ENCODE measurements at regions not wholly inside any gene's neighbourhood (a gene's known extent, or its start where the extent isn't known, plus 50 kb on each side); places are given as distances from the start of the nearest gene placed in this dataset.

DNA sequence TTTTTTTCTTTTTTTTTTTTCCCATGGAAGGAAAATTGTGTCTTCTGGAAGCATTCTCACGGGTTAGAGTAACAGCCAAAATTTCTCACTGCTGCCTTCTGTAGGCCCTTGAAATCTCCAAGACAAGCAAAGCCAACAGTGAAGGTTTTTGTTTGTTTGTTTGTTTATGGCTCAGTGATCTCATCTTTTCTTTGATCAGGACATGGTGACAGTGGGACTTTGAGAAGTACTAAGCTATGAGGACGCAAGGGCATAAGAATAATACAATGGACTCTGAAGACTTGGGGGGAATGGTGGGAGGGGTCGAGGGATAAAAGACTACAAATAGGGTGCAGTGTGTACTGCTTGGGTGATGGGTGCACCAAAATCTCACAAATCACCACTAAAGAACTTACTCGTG, 419.4 kb downstream of the PTPRC start:
- 90% methylated on average over 4 of the region's 4 CpGs for WGBS

GRCh38 chr1:199064971-199065370, 426.1 kb downstream of the PTPRC start:
- H3K27me3 ChIP-seq, result no peaks in the 10 kb centered on the region
- 97% methylated on average over 1 of the region's 1 CpG for WGBS

More for the DNA sequence above, 419.4 kb downstream of the PTPRC start:
- intact Hi-C loops (cut with DNase I), result no loop called here
- H3K4me1 ChIP-seq, result no peaks in the 10 kb centered on the region
- TF ChIP-seq CTCF (IDR thresholded peaks at IDR 0.05) (no peak), POLR2AphosphoS5 (IDR thresholded peaks at IDR 0.05) (no peak), POLR2A (IDR thresholded peaks at IDR 0.05; ENCODE audit: low read depth) (no peak), EP300 (IDR thresholded peaks at IDR 0.05) (no peak)
- no peak overlapping the region for H3K27ac ChIP-seq (replicated peaks in 1 of 4)
- H3K4me3 ChIP-seq, result no peak overlapping the region
- DNase-seq (ENCODE audit: extremely low spot score), result no peak
- H3K36me3 ChIP-seq, result no peaks in the 10 kb centered on the region
- no peaks in the 10 kb centered on the region for H3K9me3 ChIP-seq
- no peaks in the 10 kb centered on the region for H3K27me3 ChIP-seq

GRCh38 chr1:199067483-199067882, 428.6 kb downstream of the PTPRC start:
- H3K27ac ChIP-seq (replicated peaks in 1 of 4), result no peak overlapping the region
- H3K4me3 ChIP-seq, result no peak overlapping the region
- peaks cover 0 to 9% (median 2%) of the 10 kb centered on the region in 4 donors for H3K4me1 ChIP-seq
- intact Hi-C loops (cut with DNase I), result no loop called here
- H3K27me3 ChIP-seq, result no peaks in the 10 kb centered on the region
- no peaks in the 10 kb centered on the region for H3K9me3 ChIP-seq
- no peak for DNase-seq (ENCODE audit: extremely low spot score)
- WGBS, result 64% methylated on average over 2 of the region's 2 CpGs
- TF ChIP-seq EP300 (IDR thresholded peaks at IDR 0.05) (no peak), POLR2AphosphoS5 (IDR thresholded peaks at IDR 0.05) (no peak), POLR2A (IDR thresholded peaks at IDR 0.05; ENCODE audit: low read depth) (no peak)
- H3K36me3 ChIP-seq, result no peaks in the 10 kb centered on the region

More at GRCh38 chr1:199064971-199065370, 426.1 kb downstream of the PTPRC start:
- H3K4me1 ChIP-seq, result peaks cover 0 to 9% (median 2%) of the 10 kb centered on the region in 4 donors
- DNase-seq (ENCODE audit: extremely low spot score), result no peak
- no peak overlapping the region for H3K4me3 ChIP-seq
- H3K36me3 ChIP-seq, result no peaks in the 10 kb centered on the region
- TF ChIP-seq CTCF (IDR thresholded peaks at IDR 0.05) (no peak), EP300 (IDR thresholded peaks at IDR 0.05) (no peak), POLR2A (IDR thresholded peaks at IDR 0.05; ENCODE audit: low read depth) (no peak), POLR2AphosphoS5 (IDR thresholded peaks at IDR 0.05) (no peak)
- no peaks in the 10 kb centered on the region for H3K9me3 ChIP-seq
- no peak overlapping the region for H3K27ac ChIP-seq (replicated peaks in 1 of 4)
- intact Hi-C loops (cut with DNase I), result no loop called here

- no peaks in the 10 kb centered on the region for H3K27me3 ChIP-seq
- no peak overlapping the region for H3K27ac ChIP-seq (replicated peaks in 1 of 4)
- H3K36me3 ChIP-seq, result no peaks in the 10 kb centered on the region
- H3K9me3 ChIP-seq, result no peaks in the 10 kb centered on the region
- DNase-seq (ENCODE audit: extremely low spot score), result no peak
- peaks cover 0 to 3% (median 2%) of the 10 kb centered on the region in 4 donors for H3K4me1 ChIP-seq
- H3K4me3 ChIP-seq, result no peak overlapping the region
- TF ChIP-seq POLR2A (IDR thresholded peaks at IDR 0.05; ENCODE audit: low read depth), result no peak
- no peak for TF ChIP-seq POLR2AphosphoS5 (IDR thresholded peaks at IDR 0.05)
- no peak for TF ChIP-seq EP300 (IDR thresholded peaks at IDR 0.05)
- TF ChIP-seq CTCF (IDR thresholded peaks at IDR 0.05), result no peak
- 98% methylated on average over 2 of the region's 2 CpGs for WGBS
- intact Hi-C loops (cut with DNase I), result no loop called here
These were observed 432.2 kb downstream of the PTPRC start for GRCh38 chr1:199071080-199071479.

GRCh38 chr1:199073166-199073565, 434.3 kb downstream of the PTPRC start:
- TF ChIP-seq EP300 (IDR thresholded peaks at IDR 0.05), result no peak
- TF ChIP-seq POLR2AphosphoS5 (IDR thresholded peaks at IDR 0.05), result no peak
- TF ChIP-seq POLR2A (IDR thresholded peaks at IDR 0.05; ENCODE audit: low read depth), result no peak
- TF ChIP-seq CTCF (IDR thresholded peaks at IDR 0.05), result no peak
- intact Hi-C loops (cut with DNase I), result no loop called here
- Histone ChIP-seq H3K27me3 (no peaks in the 10 kb centered on the region), H3K36me3 (no peaks in the 10 kb centered on the region), H3K4me3 (no peak overlapping the region), H3K27ac (replicated peaks in 1 of 4) (no peak overlapping the region), H3K9me3 (no peaks in the 10 kb centered on the region), H3K4me1 (peaks cover 0 to 2% (median 0%) of the 10 kb centered on the region in 4 donors)
- WGBS, result 97% methylated on average over 1 of the region's 1 CpG
- no peak for DNase-seq (ENCODE audit: extremely low spot score)
